ENCODE measurements at regions not wholly inside any gene's neighbourhood (a gene's known extent, or its start where the extent isn't known, plus 50 kb on each side); places are given as distances from the start of the nearest gene placed in this dataset.

DNA sequence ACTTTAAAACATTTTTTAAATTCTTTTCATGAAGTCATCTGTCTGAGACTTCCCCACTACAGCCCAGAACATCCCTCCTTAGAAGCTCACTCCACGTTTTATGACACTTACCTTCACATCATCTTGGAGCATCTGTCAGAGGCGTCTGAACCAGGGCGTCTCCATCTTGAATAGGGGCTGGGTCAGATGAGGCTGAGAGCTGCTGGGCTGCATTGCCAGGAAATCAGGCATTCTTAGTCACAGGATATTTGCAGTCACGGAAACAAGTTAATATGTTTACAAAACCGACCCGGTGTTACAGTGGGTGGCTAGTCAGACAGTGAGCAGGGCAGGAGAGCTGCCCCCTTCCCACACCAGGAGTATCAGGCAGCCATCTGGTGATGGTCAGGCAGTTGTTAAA is 456.5 kb downstream of the FBXO15 start:
- intact Hi-C loops (cut with micrococcal nuclease; ENCODE audit: unreplicated experiment) = no loop called here
- CTCF ChIA-PET = no interaction called here
- DNase-seq = peak; percentile 21
- H3K36me3 Mint-ChIP-seq (ENCODE audit: insufficient read depth, unreplicated experiment) = no peaks in the 10 kb centered on the region
- no TSS peak for BruUV-seq (replicated peaks)
- TF ChIP-seq, protein P1, sequence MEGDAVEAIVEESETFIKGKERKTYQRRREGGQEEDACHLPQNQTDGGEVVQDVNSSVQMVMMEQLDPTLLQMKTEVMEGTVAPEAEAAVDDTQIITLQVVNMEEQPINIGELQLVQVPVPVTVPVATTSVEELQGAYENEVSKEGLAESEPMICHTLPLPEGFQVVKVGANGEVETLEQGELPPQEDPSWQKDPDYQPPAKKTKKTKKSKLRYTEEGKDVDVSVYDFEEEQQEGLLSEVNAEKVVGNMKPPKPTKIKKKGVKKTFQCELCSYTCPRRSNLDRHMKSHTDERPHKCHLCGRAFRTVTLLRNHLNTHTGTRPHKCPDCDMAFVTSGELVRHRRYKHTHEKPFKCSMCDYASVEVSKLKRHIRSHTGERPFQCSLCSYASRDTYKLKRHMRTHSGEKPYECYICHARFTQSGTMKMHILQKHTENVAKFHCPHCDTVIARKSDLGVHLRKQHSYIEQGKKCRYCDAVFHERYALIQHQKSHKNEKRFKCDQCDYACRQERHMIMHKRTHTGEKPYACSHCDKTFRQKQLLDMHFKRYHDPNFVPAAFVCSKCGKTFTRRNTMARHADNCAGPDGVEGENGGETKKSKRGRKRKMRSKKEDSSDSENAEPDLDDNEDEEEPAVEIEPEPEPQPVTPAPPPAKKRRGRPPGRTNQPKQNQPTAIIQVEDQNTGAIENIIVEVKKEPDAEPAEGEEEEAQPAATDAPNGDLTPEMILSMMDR (IDR thresholded peaks at IDR 0.05; ENCODE audit: unreplicated experiment) = no peak
- H3K9me3 Mint-ChIP-seq (ENCODE audit: low read depth, unreplicated experiment) = peaks cover 3% of the 10 kb centered on the region
- no peak overlapping the region for H3K27ac Mint-ChIP-seq (ENCODE audit: unreplicated experiment)
- no peak overlapping the region for H3K4me3 Mint-ChIP-seq (ENCODE audit: low read depth, unreplicated experiment)
- H3K4me1 Mint-ChIP-seq (ENCODE audit: low read depth, unreplicated experiment) = peaks cover 26% of the 10 kb centered on the region
- H3K27me3 Mint-ChIP-seq (ENCODE audit: unreplicated experiment) = no peaks in the 10 kb centered on the region

DNA sequence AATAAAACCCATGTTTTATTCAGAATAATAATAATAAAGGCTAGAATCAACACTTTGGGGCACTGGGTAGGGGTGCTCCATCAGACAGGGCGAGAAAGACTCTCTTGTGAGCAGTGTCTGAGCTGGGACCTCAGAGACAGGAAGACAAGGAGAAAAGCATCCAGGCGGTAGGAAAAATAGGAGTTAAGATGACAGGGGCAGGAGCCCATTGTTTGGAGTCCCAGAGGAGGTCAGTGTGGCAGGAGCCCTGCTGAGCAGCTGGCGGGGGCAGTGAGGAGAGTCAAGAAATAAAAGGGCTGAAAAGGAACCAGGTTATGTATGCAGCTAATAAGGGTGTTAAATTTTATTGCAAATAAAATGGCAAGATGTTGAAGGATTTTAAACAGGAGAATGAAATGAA is 457.4 kb downstream of the FBXO15 start:
- DNase-seq = no peak
- Mint-ChIP-seq H3K4me3 (ENCODE audit: low read depth, unreplicated experiment) (no peak overlapping the region), H3K27me3 (ENCODE audit: unreplicated experiment) (no peaks in the 10 kb centered on the region), H3K9me3 (ENCODE audit: low read depth, unreplicated experiment) (peaks cover 3% of the 10 kb centered on the region), H3K36me3 (ENCODE audit: insufficient read depth, unreplicated experiment) (no peaks in the 10 kb centered on the region), H3K27ac (ENCODE audit: unreplicated experiment) (no peak overlapping the region), H3K4me1 (ENCODE audit: low read depth, unreplicated experiment) (peaks cover 30% of the 10 kb centered on the region)
- intact Hi-C loops (cut with micrococcal nuclease; ENCODE audit: unreplicated experiment) = no loop called here
- no TSS peak for BruUV-seq (replicated peaks)
- CTCF ChIA-PET = no interaction called here
- TF ChIP-seq, protein P1 (IDR thresholded peaks at IDR 0.05; ENCODE audit: unreplicated experiment) = no peak

DNA sequence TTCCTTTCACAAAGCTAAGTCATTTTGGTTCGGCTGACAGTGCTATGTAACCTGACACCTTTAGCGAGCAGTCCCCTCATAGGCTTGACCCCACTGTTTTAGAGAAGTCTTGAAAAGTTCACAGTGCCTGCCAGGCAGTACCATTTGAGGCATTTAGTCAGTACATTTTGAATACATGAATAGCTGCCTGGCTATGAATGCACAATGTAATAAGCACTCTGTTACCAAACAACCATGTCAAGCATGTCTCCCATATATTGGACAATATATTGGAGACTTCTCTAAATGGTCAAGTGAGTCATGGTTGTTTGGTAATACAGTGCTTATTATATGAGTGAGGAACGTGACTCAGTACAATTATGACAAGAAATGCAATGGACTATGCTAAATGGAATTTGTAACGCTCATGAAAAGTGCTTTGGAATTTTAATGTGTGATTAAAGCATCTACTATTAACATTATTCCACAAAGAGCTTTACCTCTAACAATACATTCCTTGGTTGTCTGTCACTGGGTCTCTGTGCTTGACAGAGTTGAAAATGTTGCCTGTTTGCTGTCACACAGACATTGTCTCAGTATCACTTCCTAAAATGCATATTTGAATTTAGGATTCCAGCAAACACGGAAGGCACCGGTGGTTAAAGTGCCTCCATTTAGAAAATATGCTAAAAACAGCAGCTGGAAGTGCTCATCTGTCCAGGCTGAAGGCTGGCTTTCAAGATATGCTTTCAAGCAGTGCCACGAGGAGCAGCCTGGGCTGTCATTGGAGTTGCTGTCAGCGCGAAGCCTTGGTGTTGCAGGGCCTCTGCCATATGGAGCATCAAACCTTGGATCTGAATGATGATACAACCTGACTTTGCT is 458.6 kb downstream of the FBXO15 start:
- no TSS peak for BruUV-seq (replicated peaks)
- Mint-ChIP-seq H3K27me3 (ENCODE audit: unreplicated experiment) (no peaks in the 10 kb centered on the region), H3K27ac (ENCODE audit: unreplicated experiment) (no peak overlapping the region), H3K4me3 (ENCODE audit: low read depth, unreplicated experiment) (no peak overlapping the region), H3K36me3 (ENCODE audit: insufficient read depth, unreplicated experiment) (no peaks in the 10 kb centered on the region), H3K9me3 (ENCODE audit: low read depth, unreplicated experiment) (peaks cover 3% of the 10 kb centered on the region), H3K4me1 (ENCODE audit: low read depth, unreplicated experiment) (peaks cover 42% of the 10 kb centered on the region)
- TF ChIP-seq, protein P1 (IDR thresholded peaks at IDR 0.05; ENCODE audit: unreplicated experiment) = no peak
- intact Hi-C loops (cut with micrococcal nuclease; ENCODE audit: unreplicated experiment) = no loop called here
- DNase-seq = no peak
- CTCF ChIA-PET = no interaction called here

DNA sequence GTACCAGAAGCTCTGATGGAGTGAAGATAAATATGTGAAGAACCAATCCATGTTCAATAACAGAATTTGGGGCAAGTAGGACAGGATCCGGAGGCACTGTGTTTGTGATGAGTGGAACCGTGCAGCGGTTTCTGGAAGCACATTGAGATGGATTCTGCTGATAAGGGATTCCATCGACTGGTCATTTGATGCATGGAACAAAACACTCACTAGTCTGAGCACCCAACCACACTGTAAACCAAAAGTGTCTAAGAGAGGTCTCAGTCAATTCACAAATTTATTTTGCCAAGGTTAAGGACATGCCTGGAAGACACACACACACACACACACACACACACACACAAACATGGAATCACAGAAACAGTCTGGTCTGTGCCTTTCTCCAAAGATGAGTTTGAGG is 459.5 kb downstream of the FBXO15 start:
- peaks cover 1% of the 10 kb centered on the region for H3K9me3 Mint-ChIP-seq (ENCODE audit: low read depth, unreplicated experiment)
- no peak for DNase-seq
- peaks cover 51% of the 10 kb centered on the region for H3K4me1 Mint-ChIP-seq (ENCODE audit: low read depth, unreplicated experiment)
- no peak overlapping the region for H3K4me3 Mint-ChIP-seq (ENCODE audit: low read depth, unreplicated experiment)
- intact Hi-C loops (cut with micrococcal nuclease; ENCODE audit: unreplicated experiment) = no loop called here
- BruUV-seq (replicated peaks) = no TSS peak
- no peaks in the 10 kb centered on the region for H3K36me3 Mint-ChIP-seq (ENCODE audit: insufficient read depth, unreplicated experiment)
- TF ChIP-seq, protein P1 (IDR thresholded peaks at IDR 0.05; ENCODE audit: unreplicated experiment) = no peak
- H3K27ac Mint-ChIP-seq (ENCODE audit: unreplicated experiment) = no peak overlapping the region
- CTCF ChIA-PET = no interaction called here
- H3K27me3 Mint-ChIP-seq (ENCODE audit: unreplicated experiment) = no peaks in the 10 kb centered on the region

Measured in Calu3 (cell line).